Upper lobe of right lung (tissue), 1 donor: ENCODE measurements at regions not wholly inside any gene's neighbourhood (a gene's known extent, or its start where the extent isn't known, plus 50 kb on each side); places are given as distances from the start of the nearest gene placed in this dataset.

Source experiments
- ATAC-seq: fragments of 200-7000 bp; cut with Tn5 transposase; one replicate; pipeline ENCODE4 v1.9.1; 2020; ENCODE audit warnings: mild to moderate bottlenecking, moderate library complexity
- DNase-seq: peaks from one replicate; pipeline ENCODE4 v3.0.0-alpha.2; 2020
- H3K27ac ChIP-seq: fragments of 200-600 bp; one replicate; pipeline ENCODE4 v1.8.0; 2022
- H3K27me3 ChIP-seq: fragments of 200-600 bp; one replicate; pipeline ENCODE4 v1.8.0; 2022; ENCODE audit warnings: mild to moderate bottlenecking
- H3K36me3 ChIP-seq: fragments of 200-600 bp; one replicate; pipeline ENCODE4 v1.8.0; 2022
- H3K4me1 ChIP-seq: fragments of 200-600 bp; one replicate; pipeline ENCODE4 v1.8.0; 2022
- H3K4me3 ChIP-seq: fragments of 200-600 bp; one replicate; pipeline ENCODE4 v1.8.0; 2022; ENCODE audit warnings: mild to moderate bottlenecking
- H3K9me3 ChIP-seq: fragments of 200-600 bp; one replicate; pipeline ENCODE4 v1.8.0; 2022
- CTCF ChIP-seq: fragments of 200-600 bp; IDR thresholded peaks from one replicate; pipeline ENCODE4 v1.8.0; 2022; ENCODE audit warnings: antibody characterized with exemption
- intact Hi-C: fragments of 100-400 bp; cut with DNase I; formaldehyde crosslinking; loops from one replicate; pipeline ENCODE4 v1.11.0; 2022
- donor health status: DM: no; HTN: yes; CAD: no; lungs with severe emphysema.

- H3K4me1 ChIP-seq: no peaks in the 10 kb centered on the region
- ATAC-seq (no peak), DNase-seq (no peak)
- no peak for TF ChIP-seq CTCF
- no peaks in the 10 kb centered on the region for H3K27me3 ChIP-seq
- no peak overlapping the region for H3K27ac ChIP-seq
- H3K36me3 ChIP-seq: no peaks in the 10 kb centered on the region
- H3K4me3 ChIP-seq: no peak overlapping the region
- no peaks in the 10 kb centered on the region for H3K9me3 ChIP-seq
- intact Hi-C loops: no loop called here
Observed at GRCh38 chr5:125310749-125311148, 564.3 kb upstream of the ZNF608 start.

GRCh38 chr5:125311743-125312142 lies 565.3 kb upstream of the ZNF608 start:
- Histone ChIP-seq H3K27me3 (no peaks in the 10 kb centered on the region), H3K4me1 (no peaks in the 10 kb centered on the region), H3K36me3 (no peaks in the 10 kb centered on the region), H3K9me3 (no peaks in the 10 kb centered on the region), H3K4me3 (no peak overlapping the region), H3K27ac (no peak overlapping the region)
- DNase-seq (no peak), ATAC-seq (no peak)
- intact Hi-C loops: no loop called here
- no peak for TF ChIP-seq CTCF

GRCh38 chr5:125313555-125313954 lies 567.1 kb upstream of the ZNF608 start:
- no peaks in the 10 kb centered on the region for H3K27me3 ChIP-seq
- H3K36me3 ChIP-seq: no peaks in the 10 kb centered on the region
- no peaks in the 10 kb centered on the region for H3K4me1 ChIP-seq
- DNase-seq (no peak), ATAC-seq (no peak)
- intact Hi-C loops: no loop called here
- no peak for TF ChIP-seq CTCF
- H3K9me3 ChIP-seq: no peaks in the 10 kb centered on the region
- H3K4me3 ChIP-seq: no peak overlapping the region
- no peak overlapping the region for H3K27ac ChIP-seq

- no peak for ATAC-seq
- Histone ChIP-seq H3K4me3 (no peak overlapping the region), H3K27me3 (no peaks in the 10 kb centered on the region), H3K9me3 (no peaks in the 10 kb centered on the region), H3K36me3 (no peaks in the 10 kb centered on the region), H3K27ac (no peak overlapping the region), H3K4me1 (no peaks in the 10 kb centered on the region)
- no peak for TF ChIP-seq CTCF
- no peak for DNase-seq
- intact Hi-C loops: no loop called here
Observed at GRCh38 chr5:125315306-125315705, 568.9 kb upstream of the ZNF608 start.

- H3K27ac ChIP-seq: no peak overlapping the region
- H3K4me1 ChIP-seq: no peaks in the 10 kb centered on the region
- intact Hi-C loops: no loop called here
- no peak overlapping the region for H3K4me3 ChIP-seq
- H3K27me3 ChIP-seq: no peaks in the 10 kb centered on the region
- ATAC-seq: no peak
- H3K36me3 ChIP-seq: no peaks in the 10 kb centered on the region
- DNase-seq: no peak
- H3K9me3 ChIP-seq: no peaks in the 10 kb centered on the region
- no peak for TF ChIP-seq CTCF
Observed at GRCh38 chr5:125316391-125316790, 570.0 kb upstream of the ZNF608 start.

- Histone ChIP-seq H3K4me3 (no peak overlapping the region), H3K27me3 (no peaks in the 10 kb centered on the region), H3K4me1 (no peaks in the 10 kb centered on the region), H3K27ac (no peak overlapping the region), H3K36me3 (no peaks in the 10 kb centered on the region), H3K9me3 (no peaks in the 10 kb centered on the region)
- intact Hi-C loops: no loop called here
- no peak for TF ChIP-seq CTCF
- ATAC-seq (no peak), DNase-seq (no peak)
Observed at GRCh38 chr5:125316915-125317535, 570.6 kb upstream of the ZNF608 start.
